BLaER1 treated with 17β-estradiol and CSF1 and Interleukin-3, amounts not matched to agents 10 nM and 100 nM (cell line): ENCODE measurements at regions not wholly inside any gene's neighbourhood (a gene's known extent, or its start where the extent isn't known, plus 50 kb on each side); places are given as distances from the start of the nearest gene placed in this dataset.

Experiments used
- H3K27ac ChIP-seq, 11 experiments: shearing (Covaris generic); formaldehyde crosslinking; 2 replicates each; pipeline ENCODE4 v1.8.1; 2022
- H3K27me3 ChIP-seq, 11 experiments: shearing (Covaris generic); formaldehyde crosslinking; 2 replicates each; pipeline ENCODE4 v1.8.1; 2022
- H3K36me3 ChIP-seq, 11 experiments: shearing (Covaris generic); formaldehyde crosslinking; 2 replicates each; pipeline ENCODE4 v1.8.1; 2022
- H3K4me1 ChIP-seq, 10 experiments: shearing (Covaris generic); formaldehyde crosslinking; 2 replicates each; pipeline ENCODE4 v1.8.1; 2022
- H3K4me2 ChIP-seq, 11 experiments: shearing (Covaris generic); formaldehyde crosslinking; 2 replicates each; pipeline ENCODE4 v1.8.1; 2022
- H3K4me3 ChIP-seq, 10 experiments: shearing (Covaris generic); formaldehyde crosslinking; 2 replicates each; pipeline ENCODE4 v1.8.1; 2022
- H3K9ac ChIP-seq, 11 experiments: shearing (Covaris generic); formaldehyde crosslinking; 2 replicates each; pipeline ENCODE4 v1.8.1; 2022
- H3K9me3 ChIP-seq, 11 experiments: shearing (Covaris generic); formaldehyde crosslinking; replicated peaks in 1 of 11; 2 replicates each; pipeline ENCODE4 v1.8.1; 2022
- H4K20me1 ChIP-seq, 11 experiments: shearing (Covaris generic); formaldehyde crosslinking; 2 replicates each; pipeline ENCODE4 v1.8.1; 2022
- Cebpa-rat ChIP-seq, 11 experiments: shearing (Covaris generic); IDR thresholded peaks; 2 replicates each; pipeline ENCODE4 v1.8.1; 2022

DNA sequence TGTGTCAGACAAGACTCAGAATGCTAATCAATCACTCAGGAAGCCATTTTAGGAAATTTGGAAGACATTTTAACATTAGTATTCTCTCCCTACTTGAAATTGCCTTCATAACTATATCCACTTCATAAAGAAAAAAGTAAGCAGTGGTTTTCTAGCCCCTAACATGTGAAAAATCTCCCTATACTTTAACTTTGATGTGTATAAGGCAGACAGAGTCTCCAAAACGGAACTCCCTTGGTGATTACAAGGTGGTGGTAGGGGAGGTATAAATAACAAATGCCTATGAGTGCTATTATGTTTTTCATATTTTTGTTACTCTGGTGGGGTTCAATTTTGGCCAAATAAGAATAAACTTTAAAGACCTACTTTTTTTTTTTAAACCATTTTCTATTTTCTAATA lies 300.3 kb downstream of the BTG1 start:
- Histone ChIP-seq H3K4me2 (no peak overlapping the region), H3K4me3 (no peak overlapping the region), H3K9me3 (no peaks in the 10 kb centered on the region), H3K27me3 (no peaks in the 10 kb centered on the region), H3K4me1 (peaks cover 0 to 6% (median 0%) of the 10 kb centered on the region in 10 experiments; a peak in 2 of 20 replicates), H3K9ac (no peak overlapping the region), H4K20me1 (no peaks in the 10 kb centered on the region), H3K27ac (no peak overlapping the region; a peak in 1 of 22 replicates), H3K36me3 (no peaks in the 10 kb centered on the region)
- no peak for TF ChIP-seq Cebpa-rat (IDR thresholded peaks at IDR 0.05)

DNA sequence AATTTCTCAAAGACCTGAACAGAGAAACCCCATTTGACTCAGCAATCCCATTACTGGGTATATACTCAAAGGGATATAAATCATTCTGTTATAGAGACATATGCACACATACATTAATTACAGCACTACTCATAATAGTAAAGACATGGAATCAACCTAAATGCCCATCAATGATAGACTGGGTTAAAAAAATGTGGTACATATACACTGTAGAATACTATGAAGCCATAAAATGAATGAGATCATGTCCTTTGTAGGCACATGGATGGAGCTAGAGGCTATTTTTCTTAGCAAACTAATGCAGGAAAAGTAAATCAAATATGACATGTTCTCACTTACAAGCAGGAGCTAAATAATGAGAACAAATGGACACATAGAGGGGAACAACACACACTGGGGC lies 303.8 kb downstream of the BTG1 start:
- Histone ChIP-seq H3K9me3 (no peaks in the 10 kb centered on the region), H3K9ac (no peak overlapping the region), H3K4me2 (no peak overlapping the region), H3K36me3 (no peaks in the 10 kb centered on the region), H3K4me3 (no peak overlapping the region), H3K4me1 (peaks cover 0 to 6% (median 0%) of the 10 kb centered on the region in 10 experiments; a peak in 2 of 20 replicates), H3K27me3 (no peaks in the 10 kb centered on the region), H4K20me1 (no peaks in the 10 kb centered on the region), H3K27ac (no peak overlapping the region)
- TF ChIP-seq Cebpa-rat (IDR thresholded peaks at IDR 0.05), result no peak

DNA sequence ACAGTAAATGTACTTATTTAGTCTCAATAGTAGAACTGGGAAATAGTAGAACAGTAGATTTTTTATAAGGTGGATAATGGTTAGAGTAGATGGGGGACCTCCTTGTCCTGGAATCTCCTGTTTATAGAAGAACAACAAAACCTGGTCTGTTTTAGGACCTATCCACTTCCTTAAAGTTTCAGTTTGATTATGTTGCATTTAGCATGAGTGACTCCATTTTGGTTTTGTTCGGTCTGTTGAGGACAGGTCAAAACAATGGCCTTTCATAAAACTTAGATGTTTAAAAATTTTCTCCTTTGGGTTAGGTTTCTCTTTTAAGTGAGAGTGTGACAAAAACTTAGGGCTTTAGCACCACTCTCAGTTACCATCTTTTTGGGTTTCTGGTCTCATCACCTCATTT lies 308.9 kb downstream of the BTG1 start:
- H3K36me3 ChIP-seq, result no peaks in the 10 kb centered on the region
- no peak for TF ChIP-seq Cebpa-rat (IDR thresholded peaks at IDR 0.05)
- no peak overlapping the region for H3K9ac ChIP-seq
- H3K4me1 ChIP-seq, result no peaks in the 10 kb centered on the region; a peak in 1 of 20 replicates
- no peak overlapping the region for H3K4me2 ChIP-seq
- no peaks in the 10 kb centered on the region for H4K20me1 ChIP-seq
- no peaks in the 10 kb centered on the region for H3K9me3 ChIP-seq
- H3K27me3 ChIP-seq, result no peaks in the 10 kb centered on the region
- H3K4me3 ChIP-seq, result no peak overlapping the region
- no peak overlapping the region for H3K27ac ChIP-seq

DNA sequence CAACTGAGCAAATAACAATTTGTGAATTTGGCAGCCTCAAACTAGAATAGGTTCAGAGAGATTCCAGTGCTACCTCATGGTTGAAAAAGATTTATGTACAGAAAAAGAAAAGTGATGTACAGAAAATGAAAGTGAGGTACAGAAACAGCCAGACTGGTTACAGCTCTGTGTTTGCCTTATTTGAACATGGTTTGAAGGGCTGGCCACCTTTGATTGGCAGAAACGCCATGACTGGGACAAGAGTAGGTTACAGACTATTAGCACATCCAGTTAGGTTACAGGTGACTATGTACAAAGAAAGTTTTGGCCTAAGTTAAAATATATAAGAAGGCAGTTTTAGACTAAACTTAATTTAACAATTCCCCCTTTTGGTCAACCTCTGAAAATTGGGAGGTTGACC lies 309.4 kb downstream of the BTG1 start:
- H3K4me1 ChIP-seq, result no peaks in the 10 kb centered on the region; a peak in 1 of 20 replicates
- no peak overlapping the region for H3K4me2 ChIP-seq
- H3K9ac ChIP-seq, result no peak overlapping the region
- H3K36me3 ChIP-seq, result no peaks in the 10 kb centered on the region
- H3K27me3 ChIP-seq, result no peaks in the 10 kb centered on the region
- no peak overlapping the region for H3K4me3 ChIP-seq
- H4K20me1 ChIP-seq, result no peaks in the 10 kb centered on the region
- H3K27ac ChIP-seq, result no peak overlapping the region
- H3K9me3 ChIP-seq, result no peaks in the 10 kb centered on the region
- no peak for TF ChIP-seq Cebpa-rat (IDR thresholded peaks at IDR 0.05)

DNA sequence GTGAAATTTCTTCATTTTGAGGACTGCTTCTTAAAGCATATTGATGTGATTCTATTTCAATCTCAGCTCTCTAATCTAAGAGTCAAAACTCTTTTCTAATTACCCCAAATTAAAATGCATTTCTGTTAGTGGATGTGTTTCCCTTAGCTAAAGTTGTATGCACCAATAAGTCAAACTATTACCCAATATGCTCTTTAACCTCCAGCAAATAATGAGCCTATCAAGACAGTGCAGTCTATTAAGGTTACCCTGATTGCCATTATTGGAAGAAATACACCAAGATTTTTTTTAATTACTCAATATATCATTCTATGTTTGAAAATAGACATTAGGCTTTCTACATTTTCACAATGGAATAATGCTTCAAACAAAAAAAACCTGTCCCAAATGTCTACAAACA lies 310.0 kb downstream of the BTG1 start:
- no peaks in the 10 kb centered on the region for H4K20me1 ChIP-seq
- TF ChIP-seq Cebpa-rat (IDR thresholded peaks at IDR 0.05), result no peak
- no peaks in the 10 kb centered on the region for H3K9me3 ChIP-seq
- no peaks in the 10 kb centered on the region for H3K36me3 ChIP-seq
- H3K4me2 ChIP-seq, result no peak overlapping the region
- H3K27ac ChIP-seq, result no peak overlapping the region
- no peaks in the 10 kb centered on the region; a peak in 1 of 20 replicates for H3K4me1 ChIP-seq
- H3K9ac ChIP-seq, result no peak overlapping the region
- no peak overlapping the region for H3K4me3 ChIP-seq
- no peaks in the 10 kb centered on the region for H3K27me3 ChIP-seq

DNA sequence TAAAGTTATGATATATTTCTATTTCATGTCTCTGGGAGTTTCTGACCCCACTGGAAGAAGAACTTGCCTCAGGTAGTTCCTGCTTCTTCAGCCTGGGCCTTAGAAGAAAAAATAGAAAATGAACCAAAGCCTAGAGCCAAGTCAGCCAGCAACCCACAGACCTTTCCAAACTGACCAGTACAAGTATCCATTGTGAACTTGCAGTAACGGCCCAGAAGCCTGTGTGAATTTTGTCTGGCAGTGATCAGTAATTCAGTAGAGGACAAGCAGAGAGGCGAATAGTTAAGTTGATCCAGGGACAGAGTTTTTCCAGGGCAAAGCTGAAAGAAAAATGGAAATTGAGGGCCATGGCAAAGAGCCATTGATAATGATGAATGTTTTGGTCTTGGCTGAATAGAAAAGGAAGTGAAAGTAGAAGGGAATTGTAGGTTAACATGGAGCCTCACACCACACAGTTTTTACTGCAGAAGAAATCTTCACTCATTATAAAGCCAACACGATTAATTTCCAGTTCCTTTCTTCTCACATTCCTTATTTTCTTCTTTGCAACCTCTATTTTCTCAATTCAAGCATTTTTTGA lies 311.8 kb downstream of the BTG1 start:
- H3K36me3 ChIP-seq, result no peaks in the 10 kb centered on the region
- H4K20me1 ChIP-seq, result no peaks in the 10 kb centered on the region
- H3K4me1 ChIP-seq, result no peaks in the 10 kb centered on the region; a peak in 1 of 20 replicates
- no peak overlapping the region for H3K4me2 ChIP-seq
- no peaks in the 10 kb centered on the region for H3K9me3 ChIP-seq
- no peak overlapping the region for H3K9ac ChIP-seq
- H3K27me3 ChIP-seq, result no peaks in the 10 kb centered on the region
- TF ChIP-seq Cebpa-rat (IDR thresholded peaks at IDR 0.05), result no peak
- no peak overlapping the region for H3K27ac ChIP-seq
- H3K4me3 ChIP-seq, result no peak overlapping the region

DNA sequence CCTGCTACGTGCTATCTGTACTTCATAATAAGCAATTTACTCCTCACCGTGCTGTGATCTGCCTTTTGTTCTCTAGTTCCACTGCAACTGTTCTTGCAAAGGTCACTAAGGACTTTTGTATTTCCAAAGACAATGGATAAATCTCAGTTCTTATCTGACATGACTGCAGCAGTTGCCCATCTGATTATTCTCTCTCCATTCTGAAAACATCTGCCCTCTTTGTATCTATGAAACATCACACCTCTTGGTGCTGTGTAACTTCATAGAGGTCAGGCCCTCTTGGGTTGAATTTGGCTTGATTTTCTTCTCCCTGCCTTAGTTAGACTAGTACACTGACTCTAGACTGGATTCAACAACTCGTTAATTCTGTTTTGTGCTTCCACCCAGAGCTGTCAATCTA lies 319.6 kb downstream of the BTG1 start:
- no peak overlapping the region for H3K4me3 ChIP-seq
- no peak overlapping the region for H3K27ac ChIP-seq
- H3K4me2 ChIP-seq, result no peak overlapping the region
- H3K27me3 ChIP-seq, result no peaks in the 10 kb centered on the region
- H3K9ac ChIP-seq, result no peak overlapping the region
- H3K9me3 ChIP-seq, result 0 out of 22 replicates have a peak, but pooled peaks cover 0 to under 1% (median 0%) of the 10 kb centered on the region in 11 experiments
- no peaks in the 10 kb centered on the region for H3K36me3 ChIP-seq
- H4K20me1 ChIP-seq, result no peaks in the 10 kb centered on the region
- no peak for TF ChIP-seq Cebpa-rat (IDR thresholded peaks at IDR 0.05)
- H3K4me1 ChIP-seq, result no peaks in the 10 kb centered on the region

DNA sequence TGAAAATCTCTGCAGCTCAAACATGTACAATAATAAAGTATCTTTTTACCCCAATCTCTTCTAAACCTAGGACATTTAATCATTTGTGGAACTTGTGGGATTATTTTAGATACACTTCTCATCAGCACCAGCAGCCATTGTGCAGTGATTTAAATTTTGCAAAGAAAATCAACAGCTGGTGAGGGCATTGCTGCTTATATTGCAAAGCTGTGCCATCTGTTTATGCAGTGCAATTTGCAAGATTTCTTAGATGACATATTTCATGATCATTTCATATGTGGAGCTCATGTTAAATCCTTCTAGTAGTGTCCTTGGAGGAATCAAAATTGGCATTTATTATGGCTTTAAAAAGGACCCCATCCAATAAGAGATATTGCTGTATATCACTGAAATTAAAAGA lies 320.7 kb downstream of the BTG1 start:
- Histone ChIP-seq H3K9ac (no peak overlapping the region), H3K9me3 (peaks cover 0 to 7% (median 0%) of the 10 kb centered on the region in 11 experiments; a peak in 1 of 22 replicates), H4K20me1 (no peaks in the 10 kb centered on the region), H3K4me1 (no peaks in the 10 kb centered on the region), H3K27me3 (no peaks in the 10 kb centered on the region), H3K36me3 (no peaks in the 10 kb centered on the region), H3K4me2 (no peak overlapping the region), H3K4me3 (no peak overlapping the region), H3K27ac (no peak overlapping the region)
- no peak for TF ChIP-seq Cebpa-rat (IDR thresholded peaks at IDR 0.05)

DNA sequence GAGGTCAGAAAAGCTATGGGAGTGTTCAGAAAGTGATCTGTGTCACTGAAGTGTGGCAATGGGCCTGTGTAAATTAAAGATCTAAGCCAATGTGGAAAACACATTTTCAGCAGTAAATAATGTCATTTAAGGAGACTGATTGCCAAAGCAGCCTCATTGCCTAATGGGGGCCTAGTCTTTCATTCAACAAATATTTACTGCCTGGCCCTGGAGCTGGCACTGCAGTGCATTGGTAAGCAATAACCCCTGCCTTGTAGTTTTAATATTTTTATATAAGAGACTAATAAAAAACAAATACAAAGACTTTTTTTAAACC lies 326.6 kb downstream of the BTG1 start:
- TF ChIP-seq Cebpa-rat (IDR thresholded peaks at IDR 0.05), result no peak
- no peaks in the 10 kb centered on the region for H3K27me3 ChIP-seq
- H4K20me1 ChIP-seq, result no peaks in the 10 kb centered on the region
- H3K4me1 ChIP-seq, result no peaks in the 10 kb centered on the region
- H3K36me3 ChIP-seq, result no peaks in the 10 kb centered on the region
- peaks cover 0 to 7% (median 0%) of the 10 kb centered on the region in 11 experiments; a peak in 1 of 22 replicates for H3K9me3 ChIP-seq
- H3K9ac ChIP-seq, result no peak overlapping the region
- no peak overlapping the region for H3K27ac ChIP-seq
- no peak overlapping the region for H3K4me3 ChIP-seq
- H3K4me2 ChIP-seq, result no peak overlapping the region

DNA sequence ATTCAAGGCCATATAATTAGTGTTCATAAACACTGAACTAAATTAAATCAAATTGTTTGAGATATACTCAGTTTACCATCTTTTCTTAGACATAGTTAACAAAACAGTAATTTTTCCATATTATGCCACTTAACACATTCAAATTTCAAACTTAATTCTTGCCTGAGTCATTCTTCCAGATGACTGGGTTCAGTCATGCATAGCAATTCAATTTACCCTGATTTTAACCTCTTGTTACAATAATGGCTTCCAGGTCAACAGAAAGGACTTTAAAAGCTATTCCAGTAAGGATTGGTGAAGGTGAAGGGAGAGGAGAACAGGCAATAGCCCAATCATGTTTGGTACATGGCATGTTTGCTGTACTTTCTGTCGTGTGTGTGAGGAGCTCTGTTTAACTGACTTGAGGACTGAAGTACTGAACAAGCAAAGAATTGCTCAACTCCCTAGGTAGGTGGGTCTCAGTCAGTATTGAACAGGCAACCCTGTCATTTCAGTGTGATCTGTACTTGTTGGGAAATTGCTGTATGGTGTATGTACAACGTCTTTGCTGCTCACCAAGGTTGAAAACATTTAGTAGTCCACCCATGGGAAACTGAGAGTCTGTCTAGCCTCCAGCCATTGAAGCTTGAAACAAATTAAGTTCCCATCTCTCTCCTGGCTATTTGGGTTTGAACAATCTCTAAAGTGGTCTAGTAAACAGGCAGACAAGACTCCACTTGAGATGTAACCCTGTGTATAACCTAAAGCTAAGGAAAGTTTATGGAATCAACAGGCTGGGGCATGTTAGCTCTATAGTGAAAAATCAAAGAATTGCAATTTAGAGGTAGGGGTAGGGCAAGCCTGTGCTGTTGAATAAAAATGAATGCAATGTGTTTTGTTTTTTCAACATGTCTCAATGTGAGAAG lies 327.2 kb downstream of the BTG1 start:
- H3K9ac ChIP-seq, result no peak overlapping the region
- H3K27ac ChIP-seq, result no peak overlapping the region
- no peaks in the 10 kb centered on the region for H3K4me1 ChIP-seq
- no peaks in the 10 kb centered on the region for H4K20me1 ChIP-seq
- no peak overlapping the region for H3K4me2 ChIP-seq
- no peaks in the 10 kb centered on the region for H3K36me3 ChIP-seq
- TF ChIP-seq Cebpa-rat (IDR thresholded peaks at IDR 0.05), result no peak
- H3K4me3 ChIP-seq, result no peak overlapping the region
- peaks cover 0 to 7% (median 0%) of the 10 kb centered on the region in 11 experiments; a peak in 1 of 22 replicates for H3K9me3 ChIP-seq
- H3K27me3 ChIP-seq, result no peaks in the 10 kb centered on the region
